Endothelial cell of hepatic sinusoid (primary cell): ENCODE measurements at regions not wholly inside any gene's neighbourhood (a gene's known extent, or its start where the extent isn't known, plus 50 kb on each side); places are given as distances from the start of the nearest gene placed in this dataset.

ENCODE experiments used
- in situ Hi-C: cut with HindIII; loops from 2 replicates; pipeline ENCODE4 v1.10.0; 2017; ENCODE audit warnings: low sequenced_read_pairs

- in situ Hi-C loops, result no loop called here
Observed at GRCh38 chr2:67930156-67930555, 132.6 kb downstream of the C1D start.

- in situ Hi-C loops, result no loop called here
Observed at GRCh38 chr2:67936969-67937368, 125.8 kb downstream of the C1D start.

- in situ Hi-C loops, result no loop called here
Observed at GRCh38 chr2:67938053-67938452, 124.8 kb downstream of the C1D start.

- in situ Hi-C loops, result no loop called here
Observed at GRCh38 chr2:67945056-67945455, 117.7 kb downstream of the C1D start.

GRCh38 chr2:67945940-67946339 is 116.9 kb downstream of the C1D start:
- in situ Hi-C loops, result no loop called here

- in situ Hi-C loops, result no loop called here
Observed at GRCh38 chr2:67948057-67948456, 114.7 kb downstream of the C1D start.

GRCh38 chr2:67948506-67948905 is 114.3 kb downstream of the C1D start:
- in situ Hi-C loops, result no loop called here

GRCh38 chr2:67950018-67950417 is 112.8 kb downstream of the C1D start:
- in situ Hi-C loops, result no loop called here

GRCh38 chr2:67950919-67951318 is 111.9 kb downstream of the C1D start:
- in situ Hi-C loops, result no loop called here

GRCh38 chr2:67952066-67952465 is 110.7 kb downstream of the C1D start:
- in situ Hi-C loops, result no loop called here

GRCh38 chr2:67954093-67954748 is 108.6 kb downstream of the C1D start:
- in situ Hi-C loops, result no loop called here

- in situ Hi-C loops, result no loop called here
Observed at GRCh38 chr2:67955748-67956603, 106.8 kb downstream of the C1D start.

GRCh38 chr2:67965246-67965645 is 97.6 kb downstream of the C1D start:
- in situ Hi-C loops, result no loop called here

- in situ Hi-C loops, result no loop called here
Observed at GRCh38 chr2:67970071-67970470, 92.7 kb downstream of the C1D start.

- in situ Hi-C loops, result no loop called here
Observed at GRCh38 chr2:67970542-67970941, 92.3 kb downstream of the C1D start.

GRCh38 chr2:67974559-67975430 is 88.0 kb downstream of the C1D start:
- in situ Hi-C loops, result no loop called here

- in situ Hi-C loops, result no loop called here
Observed at GRCh38 chr2:67977464-67977863, 85.3 kb downstream of the C1D start.

GRCh38 chr2:67982956-67983355 is 79.8 kb downstream of the C1D start:
- in situ Hi-C loops, result no loop called here

- in situ Hi-C loops, result no loop called here
Observed at GRCh38 chr2:67984600-67984999, 78.2 kb downstream of the C1D start.

- in situ Hi-C loops, result no loop called here
Observed at GRCh38 chr2:67985586-67985985, 77.2 kb downstream of the C1D start.

- in situ Hi-C loops, result no loop called here
Observed at GRCh38 chr2:67986258-67986657, 76.5 kb downstream of the C1D start.
